ENCODE measurements at regions not wholly inside any gene's neighbourhood (a gene's known extent, or its start where the extent isn't known, plus 50 kb on each side); places are given as distances from the start of the nearest gene placed in this dataset.
"Not testable (repeated sequence)": the region's sequence is repeated elsewhere in the genome, so short reads cannot be mapped to it uniquely, and the experiment has no call there.

DNA sequence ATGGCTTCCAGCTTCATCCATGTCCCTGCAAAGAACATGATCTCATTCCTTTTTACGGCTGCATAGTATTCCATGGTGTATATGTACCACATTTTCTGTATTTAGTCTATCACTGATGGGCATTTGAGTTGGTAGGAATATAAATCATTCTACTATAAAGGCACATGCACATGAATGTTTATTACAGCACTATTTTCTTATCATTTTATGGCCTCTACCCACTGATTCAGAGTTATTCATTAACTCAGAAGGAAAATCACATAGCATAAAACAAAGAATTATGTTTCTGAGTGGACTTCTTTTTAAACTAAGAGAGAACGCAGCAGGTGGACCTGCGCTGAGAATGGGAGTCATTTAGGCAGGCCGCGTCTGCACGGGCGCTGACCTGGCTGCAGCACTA is 619.6 kb downstream of the FBXO15 start:
- peaks cover 2% of the 10 kb centered on the region for H3K4me1 Mint-ChIP-seq
- H3K9me3 Mint-ChIP-seq, result peaks cover 8% of the 10 kb centered on the region
- no peaks in the 10 kb centered on the region for H3K27me3 Mint-ChIP-seq
- H3K27ac Mint-ChIP-seq, result no peak overlapping the region
- no peak overlapping the region for H3K4me3 Mint-ChIP-seq
- DNase-seq (ENCODE audit: low spot score in 2 of 2) (no peak), ATAC-seq (ENCODE audit: low read depth) (no peak)
- no peaks in the 10 kb centered on the region for H3K36me3 Mint-ChIP-seq

DNA sequence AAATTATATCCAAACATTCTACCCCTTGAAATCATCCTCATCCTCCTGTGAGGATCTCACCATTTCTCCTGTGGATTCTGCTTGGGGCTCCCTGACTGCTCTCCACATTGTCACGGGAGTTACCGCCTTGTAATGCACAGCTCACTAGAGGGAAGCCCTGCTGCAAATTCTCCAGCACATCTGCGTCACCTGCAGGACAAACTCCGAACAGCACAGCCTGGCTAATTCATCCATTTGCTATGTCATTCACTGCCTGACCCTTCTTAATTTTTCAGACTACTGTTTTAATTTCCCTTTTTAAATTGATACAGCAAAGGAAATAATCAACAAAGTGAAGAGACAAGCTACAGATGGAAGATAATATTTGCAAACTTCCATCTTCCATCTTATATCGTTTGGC is 627.4 kb downstream of the FBXO15 start:
- H3K4me3 Mint-ChIP-seq, result no peak overlapping the region
- no peak overlapping the region for H3K27ac Mint-ChIP-seq
- ATAC-seq (ENCODE audit: low read depth) (no peak), DNase-seq (ENCODE audit: low spot score in 2 of 2) (no peak)
- no peaks in the 10 kb centered on the region for H3K27me3 Mint-ChIP-seq
- H3K36me3 Mint-ChIP-seq, result no peaks in the 10 kb centered on the region
- peaks cover 7% of the 10 kb centered on the region for H3K9me3 Mint-ChIP-seq
- no peaks in the 10 kb centered on the region for H3K4me1 Mint-ChIP-seq

DNA sequence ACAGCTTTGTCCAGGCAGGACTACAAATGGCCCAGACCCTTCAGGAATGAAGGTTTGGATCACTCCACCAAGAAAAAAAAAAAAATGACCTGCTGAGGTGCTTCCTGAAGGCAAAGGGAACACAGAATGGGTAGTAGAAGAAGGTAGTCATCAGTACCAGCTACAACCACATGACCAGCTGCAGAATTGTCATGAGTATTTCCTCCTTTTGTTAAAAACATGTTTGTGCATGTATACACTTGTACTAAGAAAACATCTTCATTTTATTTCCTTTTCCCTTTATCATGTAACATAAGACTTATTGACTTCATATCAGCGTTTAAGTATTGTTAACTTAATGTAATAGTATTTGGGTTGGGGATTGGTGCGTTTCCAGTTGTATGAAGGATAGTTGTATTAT is 631.6 kb downstream of the FBXO15 start:
- H3K27ac Mint-ChIP-seq; DNase-seq (ENCODE audit: low spot score in 2 of 2); H3K4me1 Mint-ChIP-seq; H3K27me3 Mint-ChIP-seq; H3K4me3 Mint-ChIP-seq; H3K9me3 Mint-ChIP-seq; ATAC-seq (ENCODE audit: low read depth); H3K36me3 Mint-ChIP-seq: not testable (repeated sequence)

DNA sequence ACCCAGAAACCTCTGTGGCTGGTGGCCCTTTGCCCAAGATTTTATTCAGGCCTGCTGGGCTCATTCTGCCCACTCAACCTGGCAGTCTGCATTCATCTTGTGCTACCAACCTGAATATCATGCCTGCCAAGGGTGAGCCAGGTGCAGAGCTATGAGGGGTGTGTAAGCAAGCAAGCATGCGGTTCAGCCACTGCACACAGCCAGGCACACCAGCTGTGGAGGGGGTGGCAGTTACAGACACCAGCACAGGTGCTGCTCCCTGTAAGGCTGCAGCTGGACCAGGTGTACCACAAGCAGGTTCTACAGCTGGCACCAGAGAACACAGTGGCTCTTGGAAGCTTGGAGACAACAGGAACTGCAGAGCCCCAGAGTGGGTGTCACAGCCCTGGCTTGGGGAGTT is 633.2 kb downstream of the FBXO15 start:
- H3K36me3 Mint-ChIP-seq, result no peaks in the 10 kb centered on the region
- H3K27me3 Mint-ChIP-seq, result no peaks in the 10 kb centered on the region
- H3K4me1 Mint-ChIP-seq, result no peaks in the 10 kb centered on the region
- no peak overlapping the region for H3K4me3 Mint-ChIP-seq
- DNase-seq (ENCODE audit: low spot score in 2 of 2), result no peak
- no peak overlapping the region for H3K27ac Mint-ChIP-seq
- no peak for ATAC-seq (ENCODE audit: low read depth)
- peaks cover 6% of the 10 kb centered on the region for H3K9me3 Mint-ChIP-seq

DNA sequence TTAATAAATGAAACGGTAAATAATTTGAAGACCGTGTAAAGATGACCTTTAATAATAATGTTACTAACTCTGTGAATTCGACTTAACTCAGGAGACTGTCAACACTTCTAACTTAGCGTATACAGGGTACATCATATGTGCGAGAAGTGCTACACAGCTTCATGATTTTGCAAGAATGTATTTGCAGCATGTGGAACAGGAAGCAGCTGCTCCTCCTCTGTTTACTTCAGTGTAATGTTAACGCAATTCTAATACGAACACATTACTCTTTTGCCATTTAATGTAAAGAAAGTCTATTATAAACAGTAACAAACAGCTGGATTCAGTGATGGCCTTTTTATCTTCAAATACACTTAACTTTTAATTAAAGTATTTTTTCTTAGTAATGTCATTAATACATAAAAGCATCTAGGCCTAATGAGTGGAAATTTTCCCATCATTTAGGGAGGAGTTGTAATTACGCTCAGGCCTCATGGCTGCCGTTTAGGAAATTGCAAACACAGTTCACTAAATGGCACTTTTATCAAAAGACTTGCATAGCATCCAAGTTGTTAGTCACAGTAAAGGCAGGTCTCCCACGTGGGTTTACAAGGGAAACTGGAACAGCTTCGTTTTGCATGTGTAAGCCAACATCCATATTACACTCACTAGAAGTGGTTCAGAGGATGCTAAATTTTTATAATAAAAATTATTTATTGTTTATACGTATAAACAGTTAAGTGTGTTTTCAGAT is 635.7 kb downstream of the FBXO15 start:
- no peak for DNase-seq (ENCODE audit: low spot score in 2 of 2)
- Mint-ChIP-seq H3K36me3 (no peaks in the 10 kb centered on the region), H3K9me3 (peaks cover 7% of the 10 kb centered on the region), H3K4me1 (no peaks in the 10 kb centered on the region), H3K27ac (no peak overlapping the region), H3K4me3 (no peak overlapping the region), H3K27me3 (no peaks in the 10 kb centered on the region)
- ATAC-seq (ENCODE audit: low read depth), result no peak

DNA sequence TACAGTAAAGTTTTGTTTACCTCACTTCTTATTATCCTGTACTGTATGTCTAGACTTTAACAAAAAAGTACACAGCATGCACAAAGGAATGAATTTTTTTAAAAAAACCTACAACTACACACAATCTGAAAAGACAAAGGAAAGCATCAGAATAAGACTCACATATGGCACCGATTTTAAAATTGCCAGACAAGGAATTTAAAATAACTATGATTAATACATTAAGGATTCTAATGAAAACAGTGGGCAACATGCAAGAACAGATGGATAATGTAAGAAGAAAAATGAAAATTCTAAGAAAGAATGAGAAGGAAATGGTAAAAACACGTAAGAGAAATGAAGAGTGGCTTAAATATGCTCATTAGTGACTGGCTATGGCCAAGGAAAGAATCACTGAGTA is 638.2 kb downstream of the FBXO15 start:
- ATAC-seq (ENCODE audit: low read depth) (no peak), DNase-seq (ENCODE audit: low spot score in 2 of 2) (no peak)
- Mint-ChIP-seq H3K9me3 (peaks cover 5% of the 10 kb centered on the region), H3K27ac (no peak overlapping the region), H3K36me3 (no peaks in the 10 kb centered on the region), H3K4me3 (no peak overlapping the region), H3K4me1 (no peaks in the 10 kb centered on the region), H3K27me3 (no peaks in the 10 kb centered on the region)

DNA sequence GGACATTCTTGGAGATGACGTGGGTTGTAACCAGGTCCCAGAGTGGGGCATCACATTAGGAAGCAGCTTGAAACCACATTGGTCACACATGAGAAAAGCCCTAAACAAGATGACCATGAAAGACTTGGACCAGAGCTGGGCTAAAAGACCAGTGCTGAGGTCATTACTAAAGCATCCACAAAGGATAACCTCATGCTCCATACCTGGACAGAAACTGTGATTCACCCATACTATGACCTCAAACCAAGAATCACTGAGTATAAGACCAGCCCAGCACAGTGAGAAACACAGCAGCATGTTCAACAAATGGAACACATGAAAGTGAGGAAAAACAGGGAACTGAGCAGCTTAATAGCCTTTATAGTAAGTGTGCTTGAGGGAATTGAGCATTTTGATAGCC is 635.5 kb upstream of the NETO1 start:
- Mint-ChIP-seq H3K27ac (no peak overlapping the region), H3K4me3 (no peak overlapping the region), H3K36me3 (no peaks in the 10 kb centered on the region), H3K27me3 (no peaks in the 10 kb centered on the region), H3K9me3 (peaks cover 2% of the 10 kb centered on the region), H3K4me1 (no peaks in the 10 kb centered on the region)
- no peak for ATAC-seq (ENCODE audit: low read depth)
- no peak for DNase-seq (ENCODE audit: low spot score in 2 of 2)

DNA sequence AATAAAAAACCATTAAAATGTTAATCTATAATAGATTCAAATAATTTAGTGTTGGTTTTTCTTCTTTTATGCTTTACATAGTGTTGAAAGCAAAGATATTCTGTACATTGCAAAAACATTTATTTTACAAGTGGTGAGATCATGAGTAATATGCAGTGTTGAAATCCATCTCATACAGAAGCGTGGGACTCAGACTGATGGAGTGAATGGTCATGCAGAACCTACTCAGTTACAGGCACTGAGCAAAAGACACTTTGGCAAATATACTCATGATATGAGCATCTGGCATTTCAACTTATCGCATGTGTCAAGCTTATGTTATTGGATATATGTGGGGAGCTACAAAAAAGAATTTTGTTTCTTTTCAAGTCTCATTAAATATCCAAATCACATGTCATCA is 620.2 kb upstream of the NETO1 start:
- Mint-ChIP-seq H3K27ac (no peak overlapping the region), H3K36me3 (no peaks in the 10 kb centered on the region), H3K27me3 (no peaks in the 10 kb centered on the region), H3K4me3 (no peak overlapping the region), H3K4me1 (no peaks in the 10 kb centered on the region), H3K9me3 (peaks cover 4% of the 10 kb centered on the region)
- DNase-seq (ENCODE audit: low spot score in 2 of 2), result no peak
- no peak for ATAC-seq (ENCODE audit: low read depth)

DNA sequence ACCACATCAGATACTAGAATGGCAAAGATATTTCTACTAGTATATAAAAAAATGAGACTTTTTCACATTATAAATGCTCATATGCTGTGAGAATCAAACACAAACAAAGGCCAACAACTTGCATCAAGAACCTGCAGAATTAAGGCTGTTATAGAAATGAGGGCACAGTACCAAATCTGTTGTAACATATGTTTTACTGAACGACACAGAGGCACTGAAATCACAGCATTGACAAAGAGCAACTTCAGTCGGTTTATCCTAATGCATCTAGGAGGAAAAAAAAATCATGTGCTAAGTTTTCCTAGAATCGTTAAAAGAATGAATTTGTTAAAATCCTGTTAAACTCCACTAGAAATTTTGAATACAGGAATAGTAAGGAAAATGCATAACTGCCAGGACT is 617.4 kb upstream of the NETO1 start:
- Mint-ChIP-seq H3K27me3 (no peaks in the 10 kb centered on the region), H3K9me3 (peaks cover 4% of the 10 kb centered on the region), H3K4me3 (no peak overlapping the region), H3K36me3 (no peaks in the 10 kb centered on the region), H3K4me1 (no peaks in the 10 kb centered on the region), H3K27ac (no peak overlapping the region)
- ATAC-seq (ENCODE audit: low read depth) (no peak), DNase-seq (ENCODE audit: low spot score in 2 of 2) (no peak)

DNA sequence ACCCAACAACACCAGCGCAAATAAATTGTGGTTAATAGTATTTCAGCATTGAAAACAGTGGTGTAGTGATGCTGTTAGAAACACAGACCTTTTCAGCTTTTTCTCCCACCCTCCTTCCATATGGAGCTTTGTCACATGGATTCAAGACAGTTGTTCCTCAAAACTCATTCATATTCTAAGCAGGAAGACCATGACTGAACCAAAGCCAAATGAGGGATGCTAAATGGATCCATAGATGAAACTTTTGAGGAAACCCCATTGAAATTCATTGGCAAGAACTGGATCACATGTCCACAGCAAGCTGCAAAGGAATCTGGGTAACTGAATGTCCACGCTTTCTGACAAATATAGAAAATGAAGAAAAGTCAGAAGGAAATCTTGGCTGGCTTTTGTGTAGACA is 615.1 kb upstream of the NETO1 start:
- H3K36me3 Mint-ChIP-seq, result no peaks in the 10 kb centered on the region
- H3K4me1 Mint-ChIP-seq, result no peaks in the 10 kb centered on the region
- H3K9me3 Mint-ChIP-seq, result peaks cover 7% of the 10 kb centered on the region

DNA sequence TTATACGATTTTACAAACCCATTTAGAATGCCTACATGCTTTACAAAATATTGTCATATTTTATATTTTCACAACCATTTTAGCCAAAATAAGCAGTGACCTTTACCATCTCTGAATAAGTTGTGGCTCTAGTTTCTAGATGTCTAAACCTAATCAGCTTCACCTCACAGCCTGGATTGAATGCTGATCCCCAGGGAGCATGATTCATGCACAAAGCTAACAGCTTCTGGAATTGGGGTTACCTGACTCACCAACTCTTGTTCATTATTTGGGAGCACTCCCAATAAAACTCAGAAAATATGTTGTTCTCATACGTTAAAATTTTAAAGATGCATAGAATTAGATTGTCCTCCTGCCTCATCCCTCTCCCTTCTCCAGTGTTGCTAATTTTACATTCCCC is 611.7 kb upstream of the NETO1 start:
- no peak overlapping the region for H3K4me3 Mint-ChIP-seq
- no peaks in the 10 kb centered on the region for H3K4me1 Mint-ChIP-seq
- no peak for DNase-seq (ENCODE audit: low spot score in 2 of 2)
- H3K36me3 Mint-ChIP-seq, result no peaks in the 10 kb centered on the region
- H3K27me3 Mint-ChIP-seq, result no peaks in the 10 kb centered on the region
- H3K27ac Mint-ChIP-seq, result no peak overlapping the region
- no peak for ATAC-seq (ENCODE audit: low read depth)
- H3K9me3 Mint-ChIP-seq, result peaks cover 8% of the 10 kb centered on the region

More for the DNA sequence above, 615.1 kb upstream of the NETO1 start:
- Mint-ChIP-seq H3K27ac (no peak overlapping the region), H3K4me3 (no peak overlapping the region), H3K27me3 (no peaks in the 10 kb centered on the region)
- DNase-seq (ENCODE audit: low spot score in 2 of 2) (no peak), ATAC-seq (ENCODE audit: low read depth) (no peak)

DNA sequence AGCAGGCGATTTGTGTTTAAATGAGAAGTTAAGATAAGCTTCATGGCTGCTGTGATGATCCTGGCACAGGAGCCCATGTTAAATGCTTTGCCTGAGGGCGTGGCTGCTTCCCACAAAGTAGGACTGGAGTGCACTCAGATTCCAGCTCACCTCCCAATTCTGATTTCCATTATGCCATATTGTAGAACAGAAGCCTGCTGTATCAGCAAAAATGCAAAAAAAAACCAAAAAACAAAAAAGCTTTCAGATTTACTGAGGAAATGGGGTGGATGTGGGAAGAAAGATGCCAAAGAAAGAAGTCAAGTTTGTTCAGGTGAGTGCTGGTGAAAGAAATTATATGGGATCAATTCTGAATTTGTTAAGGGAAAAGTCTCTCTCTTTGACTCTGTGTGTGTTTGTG is 610.4 kb upstream of the NETO1 start:
- H3K4me3 Mint-ChIP-seq, result no peak overlapping the region
- H3K36me3 Mint-ChIP-seq, result no peaks in the 10 kb centered on the region

DNA sequence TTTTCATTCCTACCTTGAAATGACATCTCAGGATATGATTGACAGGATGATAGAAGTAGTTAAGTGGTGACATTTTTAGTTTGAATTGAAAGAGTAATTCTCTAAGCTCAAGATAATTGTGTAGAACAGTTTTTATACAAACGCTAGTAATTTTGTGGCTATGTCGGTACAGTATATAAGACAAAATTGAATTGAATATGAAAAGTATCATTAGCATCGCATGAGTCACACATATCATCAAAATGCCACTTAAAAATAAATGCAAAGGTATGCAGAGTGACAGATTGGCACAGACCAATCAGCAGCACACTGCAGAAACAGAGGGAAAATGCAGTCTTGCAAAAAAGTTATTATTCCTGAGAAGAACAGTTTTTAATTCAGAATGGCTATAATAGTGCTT is 608.2 kb upstream of the NETO1 start:
- no peaks in the 10 kb centered on the region for H3K36me3 Mint-ChIP-seq
- peaks cover 11% of the 10 kb centered on the region for H3K9me3 Mint-ChIP-seq
- no peak for DNase-seq (ENCODE audit: low spot score in 2 of 2)
- ATAC-seq (ENCODE audit: low read depth), result no peak
- H3K27me3 Mint-ChIP-seq, result no peaks in the 10 kb centered on the region
- H3K4me1 Mint-ChIP-seq, result no peaks in the 10 kb centered on the region
- no peak overlapping the region for H3K4me3 Mint-ChIP-seq
- H3K27ac Mint-ChIP-seq, result no peak overlapping the region

More for the DNA sequence above, 610.4 kb upstream of the NETO1 start:
- Mint-ChIP-seq H3K27me3 (no peaks in the 10 kb centered on the region), H3K4me1 (no peaks in the 10 kb centered on the region), H3K9me3 (peaks cover 8% of the 10 kb centered on the region), H3K27ac (no peak overlapping the region)
- DNase-seq (ENCODE audit: low spot score in 2 of 2), result no peak
- ATAC-seq (ENCODE audit: low read depth), result no peak

DNA sequence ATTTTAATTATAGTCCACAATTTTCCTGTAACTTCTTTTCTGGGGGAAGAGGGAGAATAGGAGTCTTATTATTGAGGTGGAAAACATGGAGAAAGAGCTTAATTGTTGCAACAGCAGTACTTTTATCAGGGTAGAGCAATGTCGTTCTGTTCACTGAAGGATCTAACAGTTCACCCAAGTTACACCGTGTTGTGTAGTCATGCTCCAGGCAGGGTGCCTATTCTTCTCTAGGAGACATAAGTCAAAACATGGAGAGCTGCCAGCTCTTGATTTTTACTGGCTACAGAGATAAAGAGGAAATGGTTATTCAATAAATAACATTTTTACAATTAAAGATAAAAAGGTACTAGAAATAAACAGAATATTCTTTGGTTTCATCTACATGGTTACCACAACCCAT is 594.3 kb upstream of the NETO1 start:
- Mint-ChIP-seq H3K4me3 (no peak overlapping the region), H3K36me3 (no peaks in the 10 kb centered on the region), H3K27ac (no peak overlapping the region), H3K27me3 (no peaks in the 10 kb centered on the region), H3K9me3 (no peaks in the 10 kb centered on the region), H3K4me1 (no peaks in the 10 kb centered on the region)
- no peak for ATAC-seq (ENCODE audit: low read depth)
- no peak for DNase-seq (ENCODE audit: low spot score in 2 of 2)

DNA sequence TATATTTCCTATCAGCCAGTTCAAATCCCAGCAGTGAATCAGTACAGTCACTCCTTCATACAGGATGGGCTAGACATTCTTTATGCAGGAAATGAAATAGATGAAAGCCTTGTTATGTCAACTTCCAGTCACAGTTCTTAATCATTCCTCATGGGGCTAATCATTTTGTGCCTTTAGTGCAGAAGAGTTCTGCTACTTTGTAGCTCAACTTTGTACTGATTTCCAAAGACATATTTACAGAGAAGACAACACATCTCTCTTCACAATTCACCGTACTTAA is 593.9 kb upstream of the NETO1 start:
- Mint-ChIP-seq H3K27ac (no peak overlapping the region), H3K4me1 (no peaks in the 10 kb centered on the region), H3K27me3 (no peaks in the 10 kb centered on the region), H3K4me3 (no peak overlapping the region), H3K9me3 (no peaks in the 10 kb centered on the region), H3K36me3 (no peaks in the 10 kb centered on the region)
- DNase-seq (ENCODE audit: low spot score in 2 of 2) (no peak), ATAC-seq (ENCODE audit: low read depth) (no peak)
